HCT116 (cell line): ENCODE measurements at regions not wholly inside any gene's neighbourhood (a gene's known extent, or its start where the extent isn't known, plus 50 kb on each side); places are given as distances from the start of the nearest gene placed in this dataset.
"Not testable (repeated sequence)": the region's sequence is repeated elsewhere in the genome, so short reads cannot be mapped to it uniquely, and the experiment has no call there.

Experiments
- ATAC-seq: fragments of 200-7000 bp; cut with Tn5 transposase; 2 replicates; pipeline ENCODE4 v1.9.1; 2020; ENCODE audit warnings: mild to moderate bottlenecking, moderate library complexity
- BruUV-seq: library from RNA; stranded (reverse); fragments of 400-500 nt; replicated peaks from 2 replicates; lab custom pipeline; 2021; lab: Mats Ljungman, UMichigan
- CTCF ChIA-PET: fragments of 300-600 bp; sonication (Branson Sonifier 250); formaldehyde crosslinking; loops from one replicate; lab custom pipeline; 2021; ENCODE audit warnings: antibody characterized with exemption; lab: Charles Lee
- POLR2A ChIA-PET: fragments of 300-600, 350-600 bp; sonication (Branson Sonifier 250); formaldehyde crosslinking; loops from one replicate; lab custom pipeline; 2021; ENCODE audit warnings: antibody characterized with exemption; lab: Charles Lee
- RAD21 ChIA-PET, 2 experiments: fragments of 300-600 bp; sonication (Branson Sonifier 250); formaldehyde crosslinking; loops; one replicate each; lab custom pipeline; 2023; ENCODE audit warnings: low total read pairs in 2 of 2; ENCODE audit not compliant: uncharacterized antibody in 2 of 2, unreplicated experiment in 2 of 2, low non-redundant PET in 1 of 2; lab: Charles Lee
- DNase-seq: peaks from one replicate; pipeline ENCODE4 v3.0.0-alpha.2; 2010; ENCODE audit warnings: low read depth, low spot score
- H2AFZ ChIP-seq: fragments of 200-600 bp; shearing (Covaris generic), sonication (generic); 2 replicates; pipeline ENCODE4 v1.6.1; 2017; ENCODE audit warnings: low read depth, mixed run types, mixed read lengths, antibody characterized with exemption, low read length; ENCODE audit not compliant: poor library complexity, severe bottlenecking
- H3K27ac ChIP-seq: 2 replicates; pipeline ENCODE4 v1.5.1; 2012; ENCODE audit warnings: low read depth, low read length
- H3K27me3 ChIP-seq: fragments of 200-600 bp; sonication (generic); 2 replicates; pipeline ENCODE4 v1.6.1; 2016; ENCODE audit warnings: mixed run types, low read length, mixed read lengths; ENCODE audit not compliant: insufficient read depth
- H3K36me3 ChIP-seq, 2 experiments: fragments of 200-500 bp in 1 of 2; fragments of 200-600 bp in 1 of 2; sonication (Bioruptor generic) in 1 of 2; sonication (generic) in 1 of 2; 2 replicates each; pipeline versions ENCODE4 v1.5.1 to v1.6.1; 2014 to 2016; ENCODE audit warnings: low read length in 2 of 2, inconsistent platforms in 1 of 2, mixed read lengths in 1 of 2, mixed run types in 1 of 2; ENCODE audit not compliant: insufficient read depth in 2 of 2, control insufficient read depth in 1 of 2
- H3K4me1 ChIP-seq, 2 experiments: fragments of 200-600 bp in 1 of 2; sonication (generic) in 1 of 2; 2 replicates each; pipeline versions ENCODE4 v1.5.1 to v1.6.1; 2012 to 2017; ENCODE audit warnings: low read length in 2 of 2, inconsistent platforms in 1 of 2, mild to moderate bottlenecking in 1 of 2, mixed read lengths in 1 of 2, mixed run types in 1 of 2, moderate library complexity in 1 of 2; ENCODE audit not compliant: insufficient read depth in 2 of 2, control insufficient read depth in 1 of 2
- H3K4me2 ChIP-seq: fragments of 200-600 bp; sonication (generic); 2 replicates; pipeline ENCODE4 v1.6.1; 2017; ENCODE audit warnings: mixed run types, low read length, mixed read lengths
- H3K4me3 ChIP-seq, 2 experiments: fragments of 200-600 bp in 1 of 2; sonication (generic) in 1 of 2; replicated peaks in 1 of 2; 2 replicates each; pipeline ENCODE4 v1.5.1; 2011 to 2016; ENCODE audit warnings: low read length in 2 of 2, control low read depth in 1 of 2, low read depth in 1 of 2, mild to moderate bottlenecking in 1 of 2, mixed read lengths in 1 of 2, mixed run types in 1 of 2
- H3K79me2 ChIP-seq: fragments of 200-600 bp; sonication (generic); 2 replicates; pipeline ENCODE4 v1.6.1; 2017; ENCODE audit warnings: mild to moderate bottlenecking, mixed run types, low read length, moderate library complexity, mixed read lengths; ENCODE audit not compliant: insufficient read depth
- H3K9ac ChIP-seq: fragments of 200-600 bp; sonication (generic); 2 replicates; pipeline ENCODE4 v1.6.1; 2016; ENCODE audit warnings: low read length, mixed read lengths
- H3K9me2 ChIP-seq: fragments of 200-600 bp; sonication (generic), shearing (Covaris generic); 2 replicates; pipeline ENCODE4 v1.6.1; 2017; ENCODE audit warnings: mixed run types, mild to moderate bottlenecking, moderate library complexity; ENCODE audit not compliant: insufficient read depth
- H3K9me3 ChIP-seq, 2 experiments: fragments of 200-500 bp in 1 of 2; fragments of 200-600 bp in 1 of 2; sonication (Bioruptor generic) in 1 of 2; sonication (generic) in 1 of 2; 2 replicates each; pipeline ENCODE4 v1.6.1; 2014 to 2017; ENCODE audit warnings: low read length in 2 of 2, mixed read lengths in 2 of 2, inconsistent platforms in 1 of 2, low read depth in 1 of 2, mild to moderate bottlenecking in 1 of 2, mixed run types in 1 of 2, moderate library complexity in 1 of 2; ENCODE audit not compliant: control insufficient read depth in 1 of 2, insufficient read depth in 1 of 2
- H4K20me1 ChIP-seq: fragments of 200-600 bp; sonication (generic), shearing (Covaris generic); 2 replicates; pipeline ENCODE4 v1.6.1; 2017; ENCODE audit warnings: mixed run types, mild to moderate bottlenecking, moderate library complexity; ENCODE audit not compliant: insufficient read depth
- ELF1 ChIP-seq: IDR thresholded peaks from 2 replicates; pipeline ENCODE4 v1.6.1; 2012; ENCODE audit warnings: low read depth, borderline replicate concordance
- FOSL1 ChIP-seq: IDR thresholded peaks from 2 replicates; pipeline ENCODE4 v1.6.1; 2012; ENCODE audit warnings: low read depth
- SP1 ChIP-seq: IDR thresholded peaks from 2 replicates; pipeline ENCODE4 v1.6.1; 2012; ENCODE audit warnings: low read depth
- SRF ChIP-seq: IDR thresholded peaks from 2 replicates; pipeline ENCODE4 v1.6.1; 2012; ENCODE audit warnings: low read depth
- TCF7L2 ChIP-seq: IDR thresholded peaks from 2 replicates; pipeline ENCODE4 v1.7.0; 2011; ENCODE audit warnings: borderline replicate concordance, inconsistent platforms; ENCODE audit not compliant: insufficient read depth, insufficient read length; ENCODE audit errors: extremely low read depth
- ZFX ChIP-seq: fragments of 450-650 bp; IDR thresholded peaks from 2 replicates; pipeline ENCODE4 v1.6.1; 2017
- ZNF274 ChIP-seq: fragments of 200-500 bp; sonication (Bioruptor generic); IDR thresholded peaks from 2 replicates; pipeline ENCODE4 v1.6.1; 2014; ENCODE audit warnings: mild to moderate bottlenecking, low read depth, low read length, inconsistent platforms
- intact Hi-C: fragments of 100-400 bp; cut with micrococcal nuclease; formaldehyde crosslinking; loops from 2 replicates; pipeline ENCODE4 v1.10.0; 2022
- TF ChIP-seq, protein P1 (sequence below): IDR thresholded peaks from 2 replicates; pipeline ENCODE4 v1.6.1; 2011; ENCODE audit warnings: mild to moderate bottlenecking, low read length, moderate library complexity; ENCODE audit not compliant: insufficient replicate concordance; ENCODE audit errors: extremely low read depth

DNA sequence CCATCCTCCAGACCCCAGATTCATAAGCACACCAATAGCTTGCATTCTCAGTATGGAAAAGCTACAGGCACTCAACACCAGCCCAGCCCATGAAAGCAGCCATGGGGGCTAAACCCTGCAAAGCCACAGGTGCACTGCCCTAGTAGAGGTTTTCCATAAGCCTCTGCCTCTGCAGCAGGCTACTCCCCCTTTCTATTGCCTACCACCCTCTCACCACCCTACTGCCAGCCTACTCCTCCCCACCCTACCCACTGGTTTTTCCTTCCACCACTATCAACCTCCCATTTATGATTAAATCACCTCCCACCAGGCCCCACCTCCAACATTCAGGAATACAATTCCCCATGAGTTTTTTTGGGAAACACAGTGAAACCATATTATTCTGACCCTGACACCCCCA lies 96.4 kb upstream of the TEKT4 start:
- H3K4me2 ChIP-seq = no peak overlapping the region
- no peaks in the 10 kb centered on the region for H3K9me2 ChIP-seq
- DNase-seq (no peak), ATAC-seq (no peak)
- H3K36me3 ChIP-seq = no peaks in the 10 kb centered on the region
- BruUV-seq = no TSS peak
- no peaks in the 10 kb centered on the region for H3K79me2 ChIP-seq
- no peak overlapping the region for H2AFZ ChIP-seq
- no peak for TF ChIP-seq SRF
- TF ChIP-seq FOSL1 = no peak
- TF ChIP-seq, protein P1, sequence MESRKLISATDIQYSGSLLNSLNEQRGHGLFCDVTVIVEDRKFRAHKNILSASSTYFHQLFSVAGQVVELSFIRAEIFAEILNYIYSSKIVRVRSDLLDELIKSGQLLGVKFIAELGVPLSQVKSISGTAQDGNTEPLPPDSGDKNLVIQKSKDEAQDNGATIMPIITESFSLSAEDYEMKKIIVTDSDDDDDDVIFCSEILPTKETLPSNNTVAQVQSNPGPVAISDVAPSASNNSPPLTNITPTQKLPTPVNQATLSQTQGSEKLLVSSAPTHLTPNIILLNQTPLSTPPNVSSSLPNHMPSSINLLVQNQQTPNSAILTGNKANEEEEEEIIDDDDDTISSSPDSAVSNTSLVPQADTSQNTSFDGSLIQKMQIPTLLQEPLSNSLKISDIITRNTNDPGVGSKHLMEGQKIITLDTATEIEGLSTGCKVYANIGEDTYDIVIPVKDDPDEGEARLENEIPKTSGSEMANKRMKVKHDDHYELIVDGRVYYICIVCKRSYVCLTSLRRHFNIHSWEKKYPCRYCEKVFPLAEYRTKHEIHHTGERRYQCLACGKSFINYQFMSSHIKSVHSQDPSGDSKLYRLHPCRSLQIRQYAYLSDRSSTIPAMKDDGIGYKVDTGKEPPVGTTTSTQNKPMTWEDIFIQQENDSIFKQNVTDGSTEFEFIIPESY = no peak
- no peak for TF ChIP-seq SP1
- TF ChIP-seq ZNF274 = no peak
- no peak for TF ChIP-seq ZFX
- ChIA-PET POLR2A (no interaction called here), CTCF (no interaction called here), RAD21 (no interaction called here)
- no peaks in the 10 kb centered on the region for H3K9me3 ChIP-seq
- peaks cover 24% of the 10 kb centered on the region for H3K27me3 ChIP-seq
- H4K20me1 ChIP-seq = no peaks in the 10 kb centered on the region
- H3K4me3 ChIP-seq = no peak overlapping the region
- no peak overlapping the region for H3K27ac ChIP-seq
- no peak overlapping the region for H3K9ac ChIP-seq
- no peaks in the 10 kb centered on the region for H3K4me1 ChIP-seq
- intact Hi-C loops = no loop called here

DNA sequence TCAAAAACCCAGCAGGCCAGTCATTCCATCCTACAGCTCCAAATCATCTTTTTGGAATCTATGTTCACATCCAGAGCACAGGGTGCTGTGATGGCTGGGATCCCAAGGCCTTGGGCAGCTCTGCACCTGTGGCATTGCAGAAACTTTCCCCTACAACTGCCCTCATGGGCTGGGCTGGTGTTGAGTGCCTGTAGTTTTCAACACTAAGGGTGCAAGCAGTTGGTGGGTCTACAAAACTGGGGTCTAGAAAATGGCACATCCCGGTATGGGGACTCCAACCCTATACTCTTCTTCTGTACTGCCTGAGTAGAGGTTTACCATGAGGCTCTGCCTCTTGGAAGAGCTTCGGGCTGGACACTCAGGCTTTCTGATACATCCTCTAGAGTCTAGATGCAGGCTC lies 95.2 kb upstream of the TEKT4 start:
- intact Hi-C loops = no loop called here
- ATAC-seq = no peak
- H3K27ac ChIP-seq = no peak overlapping the region
- BruUV-seq = no TSS peak
- ChIA-PET CTCF (no interaction called here), POLR2A (no interaction called here), RAD21 (no interaction called here)
- no peak overlapping the region for H2AFZ ChIP-seq
- no peak for DNase-seq
- no peaks in the 10 kb centered on the region for H4K20me1 ChIP-seq
- H3K9me2 ChIP-seq = no peaks in the 10 kb centered on the region
- H3K27me3 ChIP-seq = peaks cover 30% of the 10 kb centered on the region
- H3K4me3 ChIP-seq = no peak overlapping the region
- no peaks in the 10 kb centered on the region for H3K36me3 ChIP-seq
- H3K4me1 ChIP-seq = no peaks in the 10 kb centered on the region
- H3K79me2 ChIP-seq = no peaks in the 10 kb centered on the region
- H3K9me3 ChIP-seq = no peaks in the 10 kb centered on the region
- TF ChIP-seq TCF7L2 (no peak), FOSL1 (no peak), ELF1 (no peak), SRF (no peak)
- TF ChIP-seq, protein P1 = no peak
- no peak overlapping the region for H3K9ac ChIP-seq
- no peak overlapping the region for H3K4me2 ChIP-seq

DNA sequence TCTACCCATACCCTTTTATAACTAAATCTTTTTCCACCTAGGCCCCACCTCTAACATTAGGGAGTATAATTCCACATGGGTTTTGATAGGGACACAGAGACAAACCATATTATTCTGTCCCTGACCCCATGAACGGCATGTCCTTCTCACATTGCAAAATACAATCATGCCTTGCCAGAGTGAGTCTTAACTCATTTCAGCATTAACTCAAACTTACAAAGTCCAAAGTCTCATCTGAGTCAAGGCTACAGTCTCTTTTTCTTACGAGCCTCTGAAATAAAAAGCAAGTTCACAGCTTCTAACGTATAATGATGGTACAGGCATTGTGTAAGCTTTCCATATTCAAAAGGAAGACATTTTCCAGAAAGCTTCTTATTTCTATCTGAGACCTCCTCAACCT lies 86.1 kb upstream of the TEKT4 start:
- RAD21 ChIA-PET, H3K9me3 ChIP-seq, H3K79me2 ChIP-seq, H3K27ac ChIP-seq, POLR2A ChIA-PET, H3K36me3 ChIP-seq, H3K4me3 ChIP-seq, H3K4me2 ChIP-seq, H3K9ac ChIP-seq, H3K9me2 ChIP-seq, BruUV-seq, CTCF ChIA-PET, H3K4me1 ChIP-seq, H3K27me3 ChIP-seq, ATAC-seq, H4K20me1 ChIP-seq, DNase-seq, H2AFZ ChIP-seq, intact Hi-C loops: not testable (repeated sequence)
